HT-29 (cell line): ENCODE measurements at regions not wholly inside any gene's neighbourhood (a gene's known extent, or its start where the extent isn't known, plus 50 kb on each side); places are given as distances from the start of the nearest gene placed in this dataset.

Experiments used
- DNase-seq: peaks from one replicate; pipeline ENCODE4 v3.0.0-alpha.2; 2015; ENCODE audit warnings: low spot score

- no peak for DNase-seq
These were observed 518.0 kb downstream of the CD109 start for GRCh38 chr6:74213995-74214394.

GRCh38 chr6:74208239-74208638 is 512.2 kb downstream of the CD109 start:
- no peak for DNase-seq

- DNase-seq, result no peak
These were observed 503.4 kb downstream of the CD109 start for GRCh38 chr6:74199215-74199915.

GRCh38 chr6:74197310-74197709 is 501.3 kb downstream of the CD109 start:
- DNase-seq, result no peak

GRCh38 chr6:74187811-74188210 is 491.8 kb downstream of the CD109 start:
- DNase-seq, result no peak

DNA sequence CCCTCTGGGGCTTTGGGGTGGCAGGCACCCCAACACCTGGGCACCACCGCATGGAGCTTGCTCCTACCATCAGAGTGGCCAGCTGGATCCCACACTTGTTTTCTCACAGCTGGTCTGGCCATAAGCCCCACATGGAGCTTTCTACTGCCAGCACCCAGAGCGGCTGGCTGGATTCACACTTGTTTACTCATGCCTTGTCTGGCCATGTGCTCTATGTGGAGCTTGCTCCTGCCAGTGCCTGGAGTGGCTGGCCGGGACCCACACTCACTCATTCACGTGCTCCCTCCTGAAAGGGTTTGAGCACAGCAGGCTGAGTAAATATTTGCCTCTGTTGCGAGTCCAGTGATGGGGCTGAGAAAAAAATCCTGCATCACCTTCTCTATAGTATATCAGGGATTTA is 487.0 kb downstream of the CD109 start:
- DNase-seq, result no peak

- no peak for DNase-seq
These were observed 485.5 kb downstream of the CD109 start for GRCh38 chr6:74181471-74181870.

GRCh38 chr6:74177506-74177905 is 481.5 kb downstream of the CD109 start:
- no peak for DNase-seq

GRCh38 chr6:74170550-74170949 is 474.5 kb downstream of the CD109 start:
- DNase-seq, result peak; percentile 7

DNA sequence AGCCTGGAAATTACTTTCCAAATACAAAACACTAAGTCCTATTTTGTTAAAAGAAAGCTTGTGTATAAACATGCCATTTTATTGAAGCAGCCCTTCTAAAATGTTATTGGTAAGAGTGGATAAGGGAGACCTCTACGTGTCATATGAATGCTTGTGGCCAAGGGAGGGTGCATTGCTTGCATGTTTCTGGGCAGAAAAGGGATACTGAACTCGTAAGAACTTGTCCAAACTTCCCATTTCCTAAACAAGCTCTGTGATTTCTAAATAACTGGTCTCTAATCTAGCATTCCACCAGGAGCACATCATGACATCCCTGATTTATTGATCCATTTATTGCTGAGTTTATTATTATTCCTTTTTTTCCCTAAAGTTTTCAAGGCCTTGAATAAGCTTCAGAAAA is 474.1 kb downstream of the CD109 start:
- DNase-seq, result no peak

GRCh38 chr6:74167976-74168375 is 472.0 kb downstream of the CD109 start:
- no peak for DNase-seq

DNA sequence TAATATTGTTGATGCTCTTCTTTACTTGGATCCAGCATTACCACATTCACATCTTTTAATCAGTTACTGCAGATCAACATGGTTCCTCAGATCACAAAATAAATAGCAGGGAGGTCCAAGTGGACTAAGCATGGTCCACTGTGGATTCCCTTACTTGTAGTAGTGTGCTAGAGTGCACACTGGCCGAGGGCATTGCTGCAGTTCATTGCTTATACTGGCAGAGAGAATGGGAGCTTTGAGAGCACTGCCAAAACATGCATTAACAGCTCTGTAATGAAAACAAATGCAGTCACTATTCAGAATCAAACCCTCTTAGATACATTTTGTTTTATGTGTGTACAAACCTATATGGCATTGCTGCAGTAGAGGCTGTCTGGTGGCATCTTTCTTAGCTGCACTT is 471.5 kb downstream of the CD109 start:
- no peak for DNase-seq

- DNase-seq, result no peak
These were observed 470.8 kb downstream of the CD109 start for GRCh38 chr6:74166849-74167248.

DNA sequence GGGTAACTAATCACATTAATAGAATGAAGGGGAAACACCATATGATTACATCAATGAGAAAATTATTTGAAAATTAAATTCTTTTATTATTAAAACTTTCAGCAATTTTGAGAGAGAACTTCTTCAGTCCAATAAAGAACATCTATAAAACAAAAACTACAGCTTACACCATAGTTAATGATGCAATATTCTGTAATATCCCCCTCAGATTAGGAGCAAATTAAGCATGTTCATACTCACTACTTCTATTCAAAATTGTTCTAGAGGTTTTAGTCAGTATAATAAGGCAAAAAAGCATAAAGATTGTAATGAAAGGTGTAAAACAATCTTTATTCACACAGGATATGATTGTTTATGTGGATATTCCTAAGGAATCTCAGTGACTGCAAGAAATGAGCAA is 465.4 kb downstream of the CD109 start:
- no peak for DNase-seq

GRCh38 chr6:74152096-74152675 is 456.2 kb downstream of the CD109 start:
- DNase-seq, result no peak

DNA sequence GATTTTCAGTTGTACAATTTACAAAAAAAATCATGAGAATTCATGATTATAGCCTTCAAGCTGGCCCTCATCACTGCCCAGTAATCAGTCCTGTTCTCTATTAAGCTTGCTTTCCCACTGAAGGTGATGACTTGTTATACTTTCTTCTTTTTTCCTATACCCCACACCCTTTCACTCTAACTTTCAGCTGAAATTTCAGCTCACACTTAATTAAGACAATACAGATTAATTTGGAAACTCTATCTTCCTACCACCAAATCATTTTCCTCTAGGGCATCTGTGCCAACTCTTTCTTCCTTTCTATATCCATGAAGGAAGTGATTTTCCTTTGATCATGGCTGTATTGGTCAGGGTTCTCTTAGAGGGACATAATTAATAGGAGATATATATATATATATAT is 449.9 kb downstream of the CD109 start:
- no peak for DNase-seq

DNA sequence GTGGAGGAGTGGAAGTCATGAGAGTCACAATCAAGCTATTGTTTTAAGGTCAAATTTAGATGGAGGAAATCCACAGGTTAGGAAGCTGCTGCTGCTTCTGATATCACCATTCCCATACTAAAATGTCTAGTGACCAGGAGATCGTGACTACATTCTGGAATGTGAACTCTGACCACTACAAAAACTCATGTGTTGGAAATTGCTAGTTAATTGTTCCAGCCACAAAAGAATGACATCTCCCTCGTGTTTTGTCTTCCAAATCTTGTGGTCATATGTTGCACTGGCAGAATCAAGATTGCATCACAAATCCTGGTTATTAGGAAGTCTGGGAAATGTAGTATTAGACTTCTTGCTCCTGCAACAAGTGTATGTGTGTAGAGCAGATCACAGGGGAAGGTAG is 441.9 kb downstream of the CD109 start:
- DNase-seq, result peak; percentile 59

GRCh38 chr6:74134327-74134726 is 438.3 kb downstream of the CD109 start:
- DNase-seq, result no peak

DNA sequence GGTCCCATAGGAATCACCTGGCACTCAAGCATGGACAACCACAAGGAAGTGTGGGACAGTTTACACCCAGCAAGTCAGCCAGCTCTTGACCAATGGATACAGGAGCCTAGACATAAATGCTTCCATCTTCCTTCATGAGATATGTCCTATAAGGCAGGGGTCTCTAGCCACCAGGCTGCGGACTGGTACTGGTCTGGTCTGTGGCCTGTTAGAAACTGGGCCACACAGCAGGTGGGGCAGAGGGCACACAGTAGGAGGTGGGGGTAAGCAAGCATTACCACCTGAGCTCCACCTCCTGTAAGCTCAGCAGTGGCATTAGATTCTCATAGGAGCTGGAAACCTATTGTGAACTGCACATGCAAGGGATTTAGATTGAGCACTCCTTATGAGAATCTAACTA is 437.1 kb downstream of the CD109 start:
- DNase-seq, result no peak

- DNase-seq, result no peak
These were observed 434.6 kb downstream of the CD109 start for GRCh38 chr6:74130641-74131040.

GRCh38 chr6:74128536-74128935 is 432.5 kb downstream of the CD109 start:
- DNase-seq, result no peak

GRCh38 chr6:74117113-74117512 is 421.1 kb downstream of the CD109 start:
- DNase-seq, result no peak

- no peak for DNase-seq
These were observed 419.7 kb downstream of the CD109 start for GRCh38 chr6:74115674-74116073.

DNA sequence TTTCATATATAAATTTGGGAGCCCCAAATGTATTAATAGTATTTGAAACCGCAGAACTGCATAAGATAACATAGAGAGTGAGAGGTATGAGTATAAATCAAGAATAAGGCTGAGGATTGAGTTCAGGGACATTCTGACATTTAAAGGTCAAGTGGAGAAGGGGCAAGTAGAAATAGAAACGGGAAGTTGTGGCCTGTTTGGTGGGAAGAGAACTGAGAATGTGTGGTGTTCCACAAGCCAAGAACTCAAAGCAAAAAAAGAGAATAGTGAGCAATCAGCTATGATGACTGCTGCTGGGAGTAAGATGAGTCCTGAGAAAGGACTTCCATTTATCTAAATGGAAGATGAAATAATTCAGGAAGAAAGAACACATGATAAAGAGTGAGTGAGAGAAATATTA is 418.4 kb downstream of the CD109 start:
- no peak for DNase-seq
